Body of pancreas (tissue), 4 donors: ENCODE measurements at regions not wholly inside any gene's neighbourhood (a gene's known extent, or its start where the extent isn't known, plus 50 kb on each side); places are given as distances from the start of the nearest gene placed in this dataset.

Experiments used
- ATAC-seq: fragments of 150-250 bp; one replicate; pipeline ENCODE4 v1.9.1; 2016
- DNase-seq, 4 donors: peaks; one replicate each; pipeline ENCODE4 v3.0.0-alpha.2; 2019
- H3K27ac ChIP-seq, 4 donors: fragments of 200-600 bp; sonication (generic); 1 replicate in 3 of 4; 2 replicates in 1 of 4; pipeline versions ENCODE4 v1.5.1 to v1.6.1; 2016 to 2019; ENCODE audit warnings: mild to moderate bottlenecking in 1 of 4, mixed read lengths in 1 of 4, moderate library complexity in 1 of 4
- H3K27me3 ChIP-seq, 2 donors: fragments of 200-600 bp; sonication (generic); one replicate each; pipeline ENCODE4 v1.6.0; 2016; ENCODE audit warnings: mild to moderate bottlenecking in 1 of 2
- H3K36me3 ChIP-seq, 2 donors: fragments of 200-600 bp; sonication (generic); replicated peaks in 1 of 2; 2 replicates each; pipeline ENCODE4 v1.5.1; 2016; ENCODE audit warnings: low read depth in 2 of 2; ENCODE audit not compliant: insufficient read depth in 1 of 2
- H3K4me1 ChIP-seq: fragments of 200-600 bp; sonication (generic); one replicate; pipeline ENCODE4 v1.6.0; 2016
- H3K4me3 ChIP-seq, 2 donors: fragments of 200-600 bp; sonication (generic); 1 replicate in 1 of 2; 2 replicates in 1 of 2; pipeline ENCODE4 v1.5.1; 2016 to 2019
- H3K9me3 ChIP-seq, 3 donors: fragments of 200-600 bp; sonication (generic); 1 replicate in 2 of 3; 2 replicates in 1 of 3; pipeline ENCODE4 v1.5.1; 2016
- CTCF ChIP-seq, 7 experiments: fragments of 450-650 bp in 4 of 7; fragments of 200-600 bp in 3 of 7; sonication (generic) in 3 of 7; IDR thresholded peaks; one replicate each; pipeline ENCODE4 v1.5.1; 2016 to 2019; ENCODE audit warnings: antibody characterized with exemption in 7 of 7
- POLR2A ChIP-seq, 3 donors: fragments of 450-650 bp; IDR thresholded peaks; one replicate each; pipeline ENCODE4 v1.6.1; 2016; ENCODE audit warnings: antibody characterized with exemption in 3 of 3, mild to moderate bottlenecking in 2 of 3
- WGBS, 2 donors: methylation state at CpG; one replicate each; pipeline ENCODE4 v1.1.5; 2017; 5-methylcytosine and 5-hydroxymethylcytosine counted together
- intact Hi-C: fragments of 100-400 bp; cut with DNase I; formaldehyde crosslinking; loops from one replicate; pipeline ENCODE4 v1.15.1; 2023

GRCh38 chr11:70526116-70527045 is 128.1 kb downstream of the CTTN start:
- DNase-seq (no peak), ATAC-seq (no peak)
- 82% methylated on average over 23 of the region's 24 CpGs for WGBS, 2 donors

DNA sequence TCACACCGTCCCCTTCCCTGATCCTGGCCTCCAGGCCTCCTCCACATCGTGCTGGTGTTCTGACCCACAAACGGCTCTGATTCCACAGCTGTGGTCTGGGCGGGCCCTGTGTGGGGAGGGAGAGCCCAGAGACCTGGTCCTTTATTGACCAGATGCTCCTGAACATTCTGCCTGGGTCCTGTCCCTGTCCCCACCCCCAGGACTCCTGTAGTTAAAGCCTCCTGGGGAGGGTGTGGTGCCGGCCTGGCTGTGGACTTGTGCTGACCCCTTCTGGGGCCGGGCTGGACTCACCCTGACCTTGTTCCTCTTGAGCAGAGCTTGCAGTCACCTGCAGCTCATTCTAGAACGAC is 128.7 kb downstream of the CTTN start:
- no peaks in the 10 kb centered on the region for H3K4me1 ChIP-seq
- ATAC-seq: no peak
- H3K27me3 ChIP-seq: no peaks in the 10 kb centered on the region
- 82 to 83% methylated on average over 7 of the region's 7 CpGs for WGBS, 2 donors
- H3K9me3 ChIP-seq: no peaks in the 10 kb centered on the region
- intact Hi-C loops: no loop called here
- no peak overlapping the region for H3K27ac ChIP-seq
- no peak for DNase-seq
- H3K36me3 ChIP-seq: no peaks in the 10 kb centered on the region
- TF ChIP-seq POLR2A (IDR thresholded peaks at IDR 0.05) (no peak), CTCF (IDR thresholded peaks at IDR 0.05) (no peak)
- H3K4me3 ChIP-seq: no peak overlapping the region

More at GRCh38 chr11:70526116-70527045, 128.1 kb downstream of the CTTN start:
- TF ChIP-seq POLR2A (IDR thresholded peaks at IDR 0.05) (no peak), CTCF (IDR thresholded peaks at IDR 0.05) (no peak)
- no peak overlapping the region for H3K4me3 ChIP-seq
- no peaks in the 10 kb centered on the region for H3K36me3 ChIP-seq
- H3K9me3 ChIP-seq: no peaks in the 10 kb centered on the region
- intact Hi-C loops: no loop called here
- no peak overlapping the region for H3K27ac ChIP-seq
- H3K4me1 ChIP-seq: no peaks in the 10 kb centered on the region
- H3K27me3 ChIP-seq: no peaks in the 10 kb centered on the region

GRCh38 chr11:70527429-70528045 is 129.2 kb downstream of the CTTN start:
- Histone ChIP-seq H3K36me3 (no peaks in the 10 kb centered on the region), H3K27me3 (no peaks in the 10 kb centered on the region), H3K27ac (no peak overlapping the region), H3K4me1 (no peaks in the 10 kb centered on the region), H3K9me3 (no peaks in the 10 kb centered on the region), H3K4me3 (no peak overlapping the region)
- WGBS, 2 donors: 40 to 83% methylated on average over 1 to 10 of the region's 10 CpGs
- intact Hi-C loops: no loop called here
- TF ChIP-seq POLR2A (IDR thresholded peaks at IDR 0.05) (no peak), CTCF (IDR thresholded peaks at IDR 0.05) (no peak)
- ATAC-seq (no peak), DNase-seq (no peak)

- DNase-seq (no peak), ATAC-seq (no peak)
- Histone ChIP-seq H3K36me3 (no peaks in the 10 kb centered on the region), H3K27ac (no peak overlapping the region), H3K4me1 (no peaks in the 10 kb centered on the region), H3K9me3 (no peaks in the 10 kb centered on the region), H3K27me3 (no peaks in the 10 kb centered on the region), H3K4me3 (no peak overlapping the region)
- no peak for TF ChIP-seq CTCF (IDR thresholded peaks at IDR 0.05)
- no peak for TF ChIP-seq POLR2A (IDR thresholded peaks at IDR 0.05)
- WGBS, 2 donors: 81 to 87% methylated on average over 16 to 33 of the region's 33 CpGs
- intact Hi-C loops: no loop called here
Observed at GRCh38 chr11:70528046-70528793, 129.9 kb downstream of the CTTN start.
